ENCODE measurements at regions not wholly inside any gene's neighbourhood (a gene's known extent, or its start where the extent isn't known, plus 50 kb on each side); places are given as distances from the start of the nearest gene placed in this dataset.
"Not testable (repeated sequence)": the region's sequence is repeated elsewhere in the genome, so short reads cannot be mapped to it uniquely, and the experiment has no call there.

DNA sequence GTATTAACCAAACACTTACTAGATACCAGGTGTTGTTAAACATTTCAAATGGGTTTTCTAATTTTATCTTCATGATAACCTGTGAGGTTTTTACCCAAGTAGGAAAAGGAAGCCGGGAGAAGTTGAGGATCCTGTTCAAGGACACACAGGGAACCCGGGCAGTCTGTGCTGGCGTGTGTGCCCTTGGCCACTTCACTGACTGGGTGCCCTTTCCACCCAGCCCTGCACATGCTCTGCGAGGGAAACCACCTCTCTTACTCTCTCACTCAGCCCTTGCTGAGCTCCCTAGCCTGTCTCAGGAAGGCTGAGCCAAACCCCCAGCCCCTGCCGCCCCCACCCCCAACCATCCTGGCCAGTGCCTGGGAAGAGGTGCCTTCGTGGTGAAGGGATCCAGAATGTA lies 51.8 kb downstream of the TEX44 start:
- peaks cover 6 to 42% of the 10 kb centered on the region in 2 donors for H3K4me1 ChIP-seq (replicated peaks in 1 of 2)
- no peaks in the 10 kb centered on the region for H3K36me3 ChIP-seq (replicated peaks in 1 of 2)
- 37 to 52% (median 44%) methylated on average over 4 to 6 of the region's 6 CpGs for WGBS, 4 donors
- H3K9me3 ChIP-seq (replicated peaks in 1 of 3) = no peaks in the 10 kb centered on the region
- no peak overlapping the region for H3K4me3 ChIP-seq
- peak overlapping the region in 2 of 5 donors; percentile 40 to 59 for H3K27ac ChIP-seq
- H3K27me3 ChIP-seq = no peaks in the 10 kb centered on the region
- TF ChIP-seq, protein P1, sequence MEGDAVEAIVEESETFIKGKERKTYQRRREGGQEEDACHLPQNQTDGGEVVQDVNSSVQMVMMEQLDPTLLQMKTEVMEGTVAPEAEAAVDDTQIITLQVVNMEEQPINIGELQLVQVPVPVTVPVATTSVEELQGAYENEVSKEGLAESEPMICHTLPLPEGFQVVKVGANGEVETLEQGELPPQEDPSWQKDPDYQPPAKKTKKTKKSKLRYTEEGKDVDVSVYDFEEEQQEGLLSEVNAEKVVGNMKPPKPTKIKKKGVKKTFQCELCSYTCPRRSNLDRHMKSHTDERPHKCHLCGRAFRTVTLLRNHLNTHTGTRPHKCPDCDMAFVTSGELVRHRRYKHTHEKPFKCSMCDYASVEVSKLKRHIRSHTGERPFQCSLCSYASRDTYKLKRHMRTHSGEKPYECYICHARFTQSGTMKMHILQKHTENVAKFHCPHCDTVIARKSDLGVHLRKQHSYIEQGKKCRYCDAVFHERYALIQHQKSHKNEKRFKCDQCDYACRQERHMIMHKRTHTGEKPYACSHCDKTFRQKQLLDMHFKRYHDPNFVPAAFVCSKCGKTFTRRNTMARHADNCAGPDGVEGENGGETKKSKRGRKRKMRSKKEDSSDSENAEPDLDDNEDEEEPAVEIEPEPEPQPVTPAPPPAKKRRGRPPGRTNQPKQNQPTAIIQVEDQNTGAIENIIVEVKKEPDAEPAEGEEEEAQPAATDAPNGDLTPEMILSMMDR (IDR thresholded peaks at IDR 0.05) = no peak
- TF ChIP-seq POLR2A (IDR thresholded peaks at IDR 0.05) = no peak
- peak; percentile 53 to 77 (median 71) for DNase-seq
- intact Hi-C loops (cut with DNase I) = no loop called here

DNA sequence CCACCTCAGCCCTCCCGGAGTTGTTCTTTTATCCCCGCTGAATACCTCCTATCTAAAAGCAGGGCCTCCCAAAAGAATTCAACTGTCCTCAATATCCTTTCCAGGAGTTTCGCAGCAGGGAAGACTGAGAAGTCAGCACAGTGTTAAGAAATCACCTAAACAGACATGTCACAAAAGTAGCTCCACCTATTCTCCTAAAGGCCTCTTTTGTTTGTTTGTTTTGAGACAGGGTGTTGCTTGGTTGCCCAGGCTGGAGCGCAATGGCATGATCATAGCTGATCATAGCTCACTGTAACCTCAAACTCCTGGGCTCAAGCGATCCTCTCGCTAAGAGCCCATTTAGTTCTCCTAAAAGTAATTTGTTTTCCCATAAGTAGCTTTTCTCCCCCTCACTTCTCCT lies 53.8 kb downstream of the TEX44 start:
- TF ChIP-seq POLR2A (IDR thresholded peaks at IDR 0.05) = no peak
- TF ChIP-seq, protein P1 (IDR thresholded peaks at IDR 0.05) = no peak
- H3K27ac ChIP-seq = no peak overlapping the region
- intact Hi-C loops (cut with DNase I) = no loop called here
- H3K27me3 ChIP-seq = no peaks in the 10 kb centered on the region
- no peaks in the 10 kb centered on the region for H3K9me3 ChIP-seq (replicated peaks in 1 of 3)
- H3K4me3 ChIP-seq = no peak overlapping the region
- peaks cover 0 to 27% of the 10 kb centered on the region in 2 donors for H3K4me1 ChIP-seq (replicated peaks in 1 of 2)
- WGBS, 4 donors = 89 to 97% (median 92%) methylated on average over 6 of the region's 6 CpGs
- DNase-seq = no peak
- no peaks in the 10 kb centered on the region for H3K36me3 ChIP-seq (replicated peaks in 1 of 2)

DNA sequence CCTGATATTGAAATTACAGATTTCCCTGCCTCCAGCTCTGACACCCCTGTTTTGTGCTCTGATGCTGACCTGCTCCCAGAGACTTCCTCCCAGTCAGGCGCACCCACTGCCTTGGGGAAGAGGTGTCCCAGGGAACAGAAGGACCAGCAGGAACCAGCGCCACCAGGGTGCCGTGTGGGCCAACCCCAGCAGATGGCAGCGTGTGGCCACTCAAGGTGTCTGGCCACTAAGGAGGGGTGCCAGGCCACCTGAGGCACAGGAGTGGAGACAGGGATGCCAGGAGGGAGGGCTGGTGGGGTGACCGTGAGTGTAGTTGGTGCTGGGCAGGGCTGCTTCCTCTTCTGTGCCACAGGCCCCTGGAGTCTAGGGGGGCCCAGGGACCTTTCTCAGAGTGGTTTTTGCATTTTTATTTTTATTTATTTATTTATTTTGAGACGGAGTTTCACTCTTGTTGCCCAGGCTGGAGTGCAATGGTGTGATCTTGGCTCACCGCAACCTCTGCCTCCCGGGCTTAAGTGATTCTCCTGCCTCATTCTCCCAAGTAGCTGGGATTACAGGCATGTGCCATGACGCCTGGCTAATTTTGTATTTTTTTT lies 56.0 kb downstream of the TEX44 start:
- Histone ChIP-seq H3K4me1 (replicated peaks in 1 of 2) (peaks cover 0 to 12% of the 10 kb centered on the region in 2 donors), H3K27ac (no peak overlapping the region), H3K36me3 (replicated peaks in 1 of 2) (no peaks in the 10 kb centered on the region), H3K27me3 (no peaks in the 10 kb centered on the region), H3K9me3 (replicated peaks in 1 of 3) (no peaks in the 10 kb centered on the region), H3K4me3 (no peak overlapping the region)
- 53 to 65% (median 55%) methylated on average over 8 to 9 of the region's 9 CpGs for WGBS, 4 donors
- intact Hi-C loops (cut with DNase I) = no loop called here
- peak in 5 of 7 donors; percentile 67 to 83 (median 69) for DNase-seq
- no peak for TF ChIP-seq POLR2A (IDR thresholded peaks at IDR 0.05)
- TF ChIP-seq, protein P1 (IDR thresholded peaks at IDR 0.05) = peak; percentile 23 to 71 (median 54)

DNA sequence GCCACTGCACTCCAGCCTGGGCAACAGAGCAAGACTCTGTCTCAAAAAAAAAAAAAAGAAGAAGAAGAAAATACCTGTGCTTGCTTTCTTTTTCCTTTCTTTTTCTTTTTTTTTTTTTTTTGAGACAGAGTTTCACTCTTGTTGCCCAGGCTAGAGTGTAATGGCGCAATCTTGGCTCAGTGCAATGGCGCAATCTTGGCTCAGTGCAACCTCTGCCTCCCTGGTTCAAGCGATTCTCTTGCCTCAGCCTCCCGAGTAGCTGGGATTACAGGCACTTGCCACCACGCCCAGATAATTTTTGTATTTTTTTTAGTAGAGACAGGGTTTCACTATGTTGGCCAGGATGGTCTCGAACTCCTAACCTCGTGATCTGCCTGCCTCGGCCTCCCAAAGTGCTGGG lies 56.8 kb upstream of the PTMA start:
- H3K36me3 ChIP-seq (replicated peaks in 1 of 2); H3K27ac ChIP-seq; H3K27me3 ChIP-seq; H3K9me3 ChIP-seq (replicated peaks in 1 of 3); intact Hi-C loops (cut with DNase I); H3K4me1 ChIP-seq (replicated peaks in 1 of 2); H3K4me3 ChIP-seq: not testable (repeated sequence)
- peak in 1 of 7 donors; percentile 58 for DNase-seq
- 80 to 93% (median 86%) methylated on average over 8 of the region's 8 CpGs for WGBS, 4 donors

- TF ChIP-seq POLR2A (IDR thresholded peaks at IDR 0.05) = no peak
- TF ChIP-seq, protein P1 (IDR thresholded peaks at IDR 0.05) = no peak
- intact Hi-C loops (cut with DNase I) = no loop called here
- Histone ChIP-seq H3K4me1 (replicated peaks in 1 of 2) (no peaks in the 10 kb centered on the region), H3K27ac (no peak overlapping the region), H3K27me3 (no peaks in the 10 kb centered on the region), H3K36me3 (replicated peaks in 1 of 2) (no peaks in the 10 kb centered on the region), H3K4me3 (no peak overlapping the region), H3K9me3 (replicated peaks in 1 of 3) (no peaks in the 10 kb centered on the region)
- 74 to 85% (median 81%) methylated on average over 3 to 8 of the region's 8 CpGs for WGBS, 4 donors
- no peak for DNase-seq
These were observed 52.8 kb upstream of the PTMA start for GRCh38 chr2:231655488-231655887.

Data from adrenal gland (tissue), 9 donors.